GM19372 (cell line): ENCODE measurements at regions not wholly inside any gene's neighbourhood (a gene's known extent, or its start where the extent isn't known, plus 50 kb on each side); places are given as distances from the start of the nearest gene placed in this dataset.

Experiments
- ATAC-seq: cut with Tn5 transposase; IDR thresholded peaks from one replicate; pipeline ENCODE4 v1.9.1; 2021; ENCODE audit warnings: mild to moderate bottlenecking, low read depth, moderate library complexity; ENCODE audit not compliant: unreplicated experiment

DNA sequence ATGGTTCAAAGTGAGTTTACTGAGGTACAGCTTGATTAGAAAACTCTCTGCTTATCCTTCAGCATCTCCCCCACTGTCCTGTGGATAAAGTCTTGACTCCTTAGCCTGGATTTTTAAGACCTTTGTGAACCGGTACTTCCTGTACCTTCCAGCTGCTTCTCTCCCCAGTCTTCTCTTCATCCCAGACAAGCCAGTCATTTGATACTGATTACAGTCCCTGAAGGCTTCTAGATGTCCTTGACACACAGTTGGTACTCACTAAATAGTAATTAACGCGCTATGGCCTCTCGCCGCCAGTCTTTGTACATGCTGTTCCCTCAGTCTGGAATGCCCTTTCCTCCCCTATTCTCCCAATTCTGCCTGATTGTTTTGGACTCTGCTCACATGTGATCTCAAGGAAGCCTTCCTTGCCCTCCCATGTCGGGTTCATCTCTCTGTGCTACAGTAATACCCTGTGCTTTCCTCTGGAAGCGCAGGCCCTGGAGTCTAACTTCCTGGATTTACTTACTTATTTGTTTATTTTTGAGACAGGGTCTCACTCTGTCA lies 50.6 kb upstream of the PTGR2 start:
- ATAC-seq: no peak

GRCh38 chr14:73797543-73798265 lies 53.9 kb upstream of the PTGR2 start:
- no peak for ATAC-seq

DNA sequence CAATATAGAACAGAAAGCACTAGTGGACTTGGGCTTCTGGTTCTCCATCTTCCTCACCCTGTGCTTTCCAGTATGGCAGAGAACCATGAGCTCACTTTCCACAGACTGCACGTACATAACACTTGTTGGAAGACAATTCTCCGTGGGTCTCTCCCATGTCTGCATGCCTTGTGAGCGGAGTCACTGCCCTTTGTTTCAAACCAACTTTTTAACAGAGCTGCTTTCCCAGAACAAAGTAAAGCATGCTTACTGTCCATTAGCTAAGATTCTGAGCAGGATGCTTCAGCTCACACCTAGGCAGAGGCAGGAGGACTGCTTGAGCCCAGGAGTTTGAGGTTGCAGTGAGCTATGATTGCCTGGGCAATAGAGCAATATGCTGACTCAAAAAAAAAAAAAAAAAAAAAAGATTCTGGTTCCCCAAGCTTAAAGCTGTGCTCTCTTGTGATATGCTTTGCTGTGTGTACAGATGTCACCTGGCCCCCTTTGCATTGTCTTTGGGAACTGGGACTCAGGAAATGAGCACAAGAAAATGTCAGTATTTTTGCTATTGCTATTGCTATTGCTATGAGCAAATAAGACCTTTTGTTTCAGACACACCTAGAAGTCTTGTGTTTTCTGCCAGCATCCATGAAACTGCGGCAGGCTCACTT lies 54.6 kb upstream of the PTGR2 start:
- no peak for ATAC-seq

DNA sequence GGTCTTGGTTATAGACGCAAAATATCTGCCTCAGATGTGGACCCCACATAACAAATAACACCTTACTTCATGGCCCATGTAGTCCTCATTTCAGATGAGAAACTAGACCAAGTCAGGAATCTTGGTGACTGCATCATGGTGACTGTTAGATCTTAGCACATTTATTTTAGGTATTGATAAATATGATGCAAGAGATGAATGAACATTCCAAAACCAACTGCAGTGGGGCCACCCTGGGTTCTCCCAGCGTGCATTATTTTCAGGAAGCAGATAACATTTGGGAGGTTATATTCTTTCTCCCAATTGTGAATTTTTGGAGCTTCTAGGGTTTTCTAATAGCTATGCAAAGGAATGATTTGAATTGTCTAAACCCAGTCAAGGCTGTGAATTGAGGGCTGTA lies 55.2 kb upstream of the PTGR2 start:
- no peak for ATAC-seq

GRCh38 chr14:73795974-73796373 lies 55.7 kb upstream of the PTGR2 start:
- ATAC-seq: no peak

DNA sequence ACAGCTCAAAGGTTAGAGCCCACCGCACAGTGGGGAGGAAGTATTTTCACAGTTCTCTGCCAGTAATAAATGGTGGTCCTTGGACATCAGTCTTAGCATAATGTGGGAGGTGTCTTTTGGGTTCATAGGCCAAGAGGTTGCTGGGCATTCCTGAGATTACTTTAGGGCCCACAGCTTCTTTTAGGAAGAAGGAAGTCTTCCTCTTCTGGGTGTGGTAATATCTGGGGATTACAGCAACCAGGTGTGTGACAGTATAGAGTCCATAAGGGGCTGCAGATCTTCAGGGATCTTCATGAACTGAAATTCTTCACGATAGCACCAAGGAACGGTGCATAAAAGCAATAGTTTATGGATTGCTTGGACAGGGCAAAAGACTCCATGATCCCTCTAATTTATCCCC lies 56.2 kb upstream of the PTGR2 start:
- ATAC-seq: no peak

- no peak for ATAC-seq
Observed at GRCh38 chr14:73794146-73794545, 57.5 kb upstream of the PTGR2 start.

GRCh38 chr14:73792481-73792880 lies 59.1 kb upstream of the PTGR2 start:
- ATAC-seq: no peak

- no peak for ATAC-seq
Observed at GRCh38 chr14:73789989-73790581, 61.5 kb upstream of the PTGR2 start.

- no peak for ATAC-seq
Observed at GRCh38 chr14:73788701-73789551, 62.7 kb upstream of the PTGR2 start.

- ATAC-seq: no peak
Observed at GRCh38 chr14:73788317-73788598, 63.4 kb upstream of the PTGR2 start.

GRCh38 chr14:73787486-73788316 lies 63.9 kb upstream of the PTGR2 start:
- ATAC-seq: peak; percentile 44

GRCh38 chr14:73786636-73787485 lies 64.8 kb upstream of the PTGR2 start:
- peak; percentile 33 for ATAC-seq

- no peak for ATAC-seq
Observed at GRCh38 chr14:73785834-73786635, 65.6 kb upstream of the PTGR2 start.

DNA sequence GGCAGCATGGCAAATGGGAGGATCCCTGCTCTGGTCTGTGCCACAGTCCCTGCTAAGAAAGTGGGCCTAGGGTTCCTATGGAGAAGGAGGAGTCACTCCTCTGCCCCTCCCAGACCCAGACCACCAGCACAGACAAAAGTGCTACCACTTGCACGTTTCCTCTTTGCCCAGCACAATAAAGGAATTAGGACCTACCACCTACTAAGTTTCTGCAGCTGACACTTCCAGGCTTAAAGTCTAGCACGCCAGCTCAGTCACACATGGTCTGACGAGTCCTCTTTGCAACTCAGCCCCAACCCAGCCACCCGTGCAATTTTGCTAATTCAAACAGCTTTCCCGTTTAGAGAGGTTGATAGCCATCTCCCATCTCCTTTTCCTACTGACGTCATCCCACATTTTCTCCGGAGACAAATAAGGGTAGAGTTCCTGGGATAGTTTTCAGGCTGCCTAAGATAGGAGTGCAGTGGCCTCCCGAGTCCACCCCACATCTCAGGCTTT lies 66.2 kb upstream of the PTGR2 start:
- no peak for ATAC-seq

GRCh38 chr14:73784988-73785313 lies 66.7 kb upstream of the PTGR2 start:
- ATAC-seq: no peak

DNA sequence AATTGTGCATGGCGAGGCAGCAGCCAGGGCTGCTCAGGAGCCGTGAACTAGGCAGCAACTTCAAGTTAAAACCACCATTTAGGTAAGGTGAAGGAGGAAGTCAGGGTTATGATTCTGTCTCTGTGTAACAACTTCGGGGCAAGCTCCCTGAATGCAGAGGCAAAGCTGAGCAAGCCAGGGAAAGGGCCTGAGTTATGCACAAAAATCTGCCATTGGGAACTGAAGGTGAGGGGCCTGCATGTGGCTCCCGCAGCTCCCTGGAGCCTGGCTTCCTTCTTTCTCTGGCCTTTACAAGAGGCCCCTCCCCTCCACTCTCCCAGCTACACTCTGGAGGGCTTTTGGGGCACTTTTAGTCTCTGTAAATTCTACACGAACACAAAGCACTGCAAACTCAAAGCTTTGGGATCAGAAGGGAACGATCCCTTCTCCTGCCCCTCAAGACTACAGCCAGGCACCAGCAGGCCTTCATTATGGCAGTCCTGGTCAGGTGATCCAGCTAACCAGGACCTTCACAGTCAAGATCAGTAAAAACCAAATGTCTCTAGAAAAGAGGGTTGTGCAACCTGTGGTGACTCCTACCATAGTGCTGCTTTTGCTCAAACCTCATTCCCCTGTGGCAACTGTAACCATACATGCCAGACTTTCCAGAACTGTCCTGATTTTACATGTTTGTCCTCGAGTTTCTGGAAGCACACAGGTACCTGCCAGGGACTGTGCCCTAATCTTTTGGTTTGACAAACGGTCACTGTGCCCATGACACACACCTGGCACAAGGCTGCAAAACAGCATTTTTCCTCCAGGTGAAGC lies 67.2 kb upstream of the PTGR2 start:
- ATAC-seq: no peak
